ENCODE measurements at regions not wholly inside any gene's neighbourhood (a gene's known extent, or its start where the extent isn't known, plus 50 kb on each side); places are given as distances from the start of the nearest gene placed in this dataset.

- H3K4me1 ChIP-seq (ENCODE audit: control insufficient read depth, extremely low read depth, insufficient read depth, low read length), result no peaks in the 10 kb centered on the region
- no peak overlapping the region for H3K9ac ChIP-seq (ENCODE audit: insufficient read depth, low read length)
- peaks cover 5% of the 10 kb centered on the region for H3K27me3 ChIP-seq (ENCODE audit: control insufficient read depth, insufficient read depth, low read length)
- H3K9me3 ChIP-seq (ENCODE audit: control insufficient read depth, insufficient read depth, low read depth, low read length), result no peaks in the 10 kb centered on the region
- no peak overlapping the region for H3K4me3 ChIP-seq (replicated peaks in 1 of 4; ENCODE audit: control extremely low read depth in 1 of 4, insufficient read depth in 1 of 4, low read depth in 3 of 4, low read length in 4 of 4)
- no peak for DNase-seq (ENCODE audit: low read depth in 2 of 2)
- no peak for TF ChIP-seq CTCF (conservative IDR thresholded peaks at IDR 0.05 in 1 of 2, IDR thresholded peaks at IDR 0.05 in 1 of 2; ENCODE audit: low read depth in 1 of 2, low read length in 2 of 2)
- no peak overlapping the region for H2AFZ ChIP-seq (ENCODE audit: low read length)
- H3K36me3 ChIP-seq (ENCODE audit: control insufficient read depth, insufficient read depth, low read length), result no peaks in the 10 kb centered on the region
- no peak overlapping the region for H3K4me2 ChIP-seq (ENCODE audit: extremely low read depth, insufficient read depth, low read length)
- no peak overlapping the region for H3K27ac ChIP-seq (ENCODE audit: insufficient read depth, low read length)
- H4K20me1 ChIP-seq (ENCODE audit: control insufficient read depth, extremely low read depth, insufficient read depth, low read length), result no peaks in the 10 kb centered on the region
- H3K79me2 ChIP-seq (ENCODE audit: control insufficient read depth, insufficient read depth, low read length), result no peaks in the 10 kb centered on the region
Measured at GRCh38 chr13:30081331-30081730, 226.0 kb downstream of the KATNAL1 start.

GRCh38 chr13:30079501-30079900 is 227.8 kb downstream of the KATNAL1 start:
- no peak for TF ChIP-seq EZH2 (IDR thresholded peaks at IDR 0.05; ENCODE audit: low read length, missing control alignments)
- no peak for TF ChIP-seq CTCF (conservative IDR thresholded peaks at IDR 0.05 in 1 of 2, IDR thresholded peaks at IDR 0.05 in 1 of 2; ENCODE audit: low read depth in 1 of 2, low read length in 2 of 2)
- Histone ChIP-seq H3K27me3 (ENCODE audit: control insufficient read depth, insufficient read depth, low read length) (peaks cover 5% of the 10 kb centered on the region), H3K36me3 (ENCODE audit: control insufficient read depth, insufficient read depth, low read length) (no peaks in the 10 kb centered on the region), H3K9me3 (ENCODE audit: control insufficient read depth, insufficient read depth, low read depth, low read length) (no peaks in the 10 kb centered on the region), H2AFZ (ENCODE audit: low read length) (no peak overlapping the region), H4K20me1 (ENCODE audit: control insufficient read depth, extremely low read depth, insufficient read depth, low read length) (no peaks in the 10 kb centered on the region), H3K9ac (ENCODE audit: insufficient read depth, low read length) (no peak overlapping the region), H3K4me1 (ENCODE audit: control insufficient read depth, extremely low read depth, insufficient read depth, low read length) (no peaks in the 10 kb centered on the region), H3K79me2 (ENCODE audit: control insufficient read depth, insufficient read depth, low read length) (no peaks in the 10 kb centered on the region), H3K4me2 (ENCODE audit: extremely low read depth, insufficient read depth, low read length) (no peak overlapping the region), H3K27ac (ENCODE audit: insufficient read depth, low read length) (no peak overlapping the region), H3K4me3 (replicated peaks in 1 of 4; ENCODE audit: control extremely low read depth in 1 of 4, insufficient read depth in 1 of 4, low read depth in 3 of 4, low read length in 4 of 4) (no peak overlapping the region)
- DNase-seq (ENCODE audit: low read depth in 2 of 2), result no peak

DNA sequence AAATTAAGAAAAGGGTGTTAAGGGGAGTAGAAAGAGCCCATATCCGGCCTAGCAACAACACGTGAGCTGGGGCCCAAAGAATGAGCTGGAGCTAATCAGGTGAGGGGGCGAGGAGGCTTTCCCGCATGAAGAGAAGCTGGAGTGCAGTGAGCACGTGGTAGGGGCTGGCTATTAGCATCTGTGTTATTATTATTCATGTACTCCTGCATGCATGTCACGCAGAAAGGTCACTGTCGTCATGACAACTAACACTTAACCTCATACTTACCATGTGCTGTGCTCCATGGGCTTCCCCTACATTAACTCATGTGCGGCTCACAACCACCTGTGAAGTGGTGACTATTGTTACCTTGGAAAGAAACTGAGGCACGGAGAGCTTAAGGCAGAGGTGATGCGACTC is 227.6 kb upstream of the UBL3 start:
- no peak for TF ChIP-seq CTCF (conservative IDR thresholded peaks at IDR 0.05 in 1 of 2, IDR thresholded peaks at IDR 0.05 in 1 of 2; ENCODE audit: low read depth in 1 of 2, low read length in 2 of 2)
- no peak for TF ChIP-seq EZH2 (IDR thresholded peaks at IDR 0.05; ENCODE audit: low read length, missing control alignments)
- Histone ChIP-seq H3K79me2 (ENCODE audit: control insufficient read depth, insufficient read depth, low read length) (no peaks in the 10 kb centered on the region), H3K27me3 (ENCODE audit: control insufficient read depth, insufficient read depth, low read length) (peaks cover 5% of the 10 kb centered on the region), H3K9ac (ENCODE audit: insufficient read depth, low read length) (no peak overlapping the region), H2AFZ (ENCODE audit: low read length) (no peak overlapping the region), H3K36me3 (ENCODE audit: control insufficient read depth, insufficient read depth, low read length) (no peaks in the 10 kb centered on the region), H3K27ac (ENCODE audit: insufficient read depth, low read length) (no peak overlapping the region), H3K4me1 (ENCODE audit: control insufficient read depth, extremely low read depth, insufficient read depth, low read length) (no peaks in the 10 kb centered on the region), H3K4me2 (ENCODE audit: extremely low read depth, insufficient read depth, low read length) (no peak overlapping the region), H4K20me1 (ENCODE audit: control insufficient read depth, extremely low read depth, insufficient read depth, low read length) (no peaks in the 10 kb centered on the region), H3K9me3 (ENCODE audit: control insufficient read depth, insufficient read depth, low read depth, low read length) (no peaks in the 10 kb centered on the region), H3K4me3 (replicated peaks in 1 of 4; ENCODE audit: control extremely low read depth in 1 of 4, insufficient read depth in 1 of 4, low read depth in 3 of 4, low read length in 4 of 4) (no peak overlapping the region)
- DNase-seq (ENCODE audit: low read depth in 2 of 2), result no peak

Measured in fibroblast of lung (primary cell).